ENCODE measurements at regions not wholly inside any gene's neighbourhood (a gene's known extent, or its start where the extent isn't known, plus 50 kb on each side); places are given as distances from the start of the nearest gene placed in this dataset.
"Not testable (repeated sequence)": the region's sequence is repeated elsewhere in the genome, so short reads cannot be mapped to it uniquely, and the experiment has no call there.

- no peak for DNase-seq
- intact Hi-C loops (cut with DNase I) = no loop called here
These were observed 229.8 kb upstream of the TEX13C start for GRCh38 chrX:125089761-125090445.

- intact Hi-C loops (cut with DNase I) = no loop called here
- no peak for DNase-seq
These were observed 225.8 kb upstream of the TEX13C start for GRCh38 chrX:125093852-125094251.

DNA sequence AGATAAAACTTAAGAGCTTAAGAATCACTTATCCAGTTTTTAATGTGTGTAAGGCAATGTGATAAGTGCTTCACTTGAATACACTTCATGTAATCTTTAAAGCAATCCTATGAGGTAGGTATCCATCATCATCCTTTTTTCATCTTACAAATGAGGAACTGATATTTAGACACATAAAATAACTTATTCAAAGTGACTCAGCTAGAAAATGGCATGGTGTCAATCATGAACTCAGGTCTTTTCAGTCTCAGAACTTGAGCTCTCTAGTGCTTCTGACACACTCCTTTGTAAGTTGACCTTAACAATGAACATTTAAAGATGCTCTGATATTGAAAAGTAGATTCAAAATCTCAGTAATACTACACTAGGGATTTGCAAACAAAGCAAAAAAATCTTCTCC, 224.8 kb upstream of the TEX13C start:
- intact Hi-C loops (cut with DNase I) = no loop called here
- no peak for DNase-seq

GRCh38 chrX:125096469-125096868, 223.2 kb upstream of the TEX13C start:
- DNase-seq = no peak
- intact Hi-C loops (cut with DNase I) = no loop called here

DNA sequence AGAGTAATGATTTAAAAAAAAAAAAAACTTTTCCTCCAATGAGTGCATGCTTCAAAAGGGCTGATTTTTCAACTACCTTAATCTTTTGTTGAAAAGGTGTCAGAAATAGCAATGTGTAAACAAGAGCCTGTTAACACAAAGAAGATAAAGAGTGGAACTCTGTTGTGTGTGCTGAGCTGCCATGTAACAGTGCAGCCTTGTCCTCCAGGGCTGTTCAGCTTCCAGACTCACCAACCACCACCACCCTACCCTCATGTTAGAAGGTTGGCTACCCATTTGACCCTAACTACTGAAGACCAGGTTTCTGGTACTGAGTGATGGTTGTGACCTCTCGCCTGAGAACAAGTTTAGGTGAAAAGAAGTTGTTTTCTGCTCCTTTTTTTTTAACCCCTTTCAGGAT, 222.8 kb upstream of the TEX13C start:
- intact Hi-C loops (cut with DNase I) = no loop called here
- DNase-seq = no peak

- DNase-seq = no peak
- intact Hi-C loops (cut with DNase I) = no loop called here
These were observed 217.5 kb upstream of the TEX13C start for GRCh38 chrX:125101971-125102755.

DNA sequence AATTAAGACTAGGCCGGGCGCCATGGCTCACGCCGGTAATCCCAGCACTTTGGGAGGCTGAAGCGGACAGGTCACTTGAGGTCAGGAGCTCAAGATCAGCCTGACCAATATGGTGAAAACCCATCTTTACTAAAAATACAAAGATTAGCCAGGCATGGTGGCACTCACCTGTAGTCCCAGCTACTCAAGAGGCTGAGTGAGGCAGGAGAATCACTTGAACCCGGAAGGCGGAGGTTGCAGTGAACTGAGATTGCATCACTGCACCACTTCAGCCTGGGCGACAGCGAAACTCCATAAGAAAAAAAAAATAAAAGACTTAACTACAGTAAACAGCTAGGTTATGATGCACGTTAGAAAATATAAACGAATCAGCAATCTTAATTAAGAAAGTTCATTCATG, 216.0 kb upstream of the TEX13C start:
- peak in 1 of 10 donors; percentile 37 for DNase-seq
- intact Hi-C loops (cut with DNase I) = no loop called here

DNA sequence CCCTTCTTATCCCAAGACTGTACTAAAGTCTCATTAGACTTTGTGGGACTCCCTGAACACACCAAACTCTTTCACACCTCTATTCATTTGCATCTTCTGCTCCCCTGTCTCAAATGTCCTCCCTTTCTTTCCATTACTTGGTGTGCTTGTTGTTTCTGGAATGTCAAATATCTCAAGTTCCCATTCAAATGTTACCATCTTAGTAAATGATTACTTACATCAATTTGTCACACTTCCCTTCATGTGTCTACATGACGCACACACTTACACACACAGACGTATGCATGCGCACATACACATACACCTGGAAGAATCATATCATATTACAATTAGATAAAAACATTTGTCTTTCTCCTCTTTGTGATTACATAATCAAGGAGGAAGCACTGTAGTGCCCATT, 210.8 kb upstream of the TEX13C start:
- DNase-seq = no peak
- intact Hi-C loops (cut with DNase I) = no loop called here

GRCh38 chrX:125131164-125131563, 188.5 kb upstream of the TEX13C start:
- intact Hi-C loops (cut with DNase I) = no loop called here
- DNase-seq = no peak

GRCh38 chrX:125132274-125132673, 187.4 kb upstream of the TEX13C start:
- DNase-seq = no peak
- intact Hi-C loops (cut with DNase I) = no loop called here

- intact Hi-C loops (cut with DNase I) = no loop called here
- no peak for DNase-seq
These were observed 182.2 kb upstream of the TEX13C start for GRCh38 chrX:125137521-125137920.

- intact Hi-C loops (cut with DNase I) = no loop called here
- no peak for DNase-seq
These were observed 169.4 kb upstream of the TEX13C start for GRCh38 chrX:125150231-125150630.

- intact Hi-C loops (cut with DNase I) = no loop called here
- no peak for DNase-seq
These were observed 168.5 kb upstream of the TEX13C start for GRCh38 chrX:125151146-125151545.

- intact Hi-C loops (cut with DNase I) = no loop called here
- DNase-seq = no peak
These were observed 167.7 kb upstream of the TEX13C start for GRCh38 chrX:125152011-125152410.

DNA sequence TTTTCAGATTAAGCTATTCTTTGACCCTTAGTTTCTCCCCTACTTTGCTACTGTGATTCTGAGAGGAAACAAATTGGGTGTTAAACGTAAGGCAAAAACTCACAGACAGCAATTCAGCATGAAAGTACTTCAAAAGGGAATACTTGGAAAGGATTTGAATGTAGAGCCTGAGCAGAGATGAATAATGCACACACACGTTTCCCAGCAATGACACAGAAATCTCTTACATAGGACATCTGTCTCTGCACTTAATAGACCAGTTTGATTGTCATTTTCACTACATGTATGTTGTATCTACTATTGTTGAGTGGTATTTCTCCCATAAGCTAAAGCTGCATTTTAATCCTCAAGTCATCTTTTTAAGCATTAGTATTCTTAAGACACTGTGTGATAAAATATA, 166.1 kb upstream of the TEX13C start:
- intact Hi-C loops (cut with DNase I) = no loop called here
- no peak for DNase-seq

DNA sequence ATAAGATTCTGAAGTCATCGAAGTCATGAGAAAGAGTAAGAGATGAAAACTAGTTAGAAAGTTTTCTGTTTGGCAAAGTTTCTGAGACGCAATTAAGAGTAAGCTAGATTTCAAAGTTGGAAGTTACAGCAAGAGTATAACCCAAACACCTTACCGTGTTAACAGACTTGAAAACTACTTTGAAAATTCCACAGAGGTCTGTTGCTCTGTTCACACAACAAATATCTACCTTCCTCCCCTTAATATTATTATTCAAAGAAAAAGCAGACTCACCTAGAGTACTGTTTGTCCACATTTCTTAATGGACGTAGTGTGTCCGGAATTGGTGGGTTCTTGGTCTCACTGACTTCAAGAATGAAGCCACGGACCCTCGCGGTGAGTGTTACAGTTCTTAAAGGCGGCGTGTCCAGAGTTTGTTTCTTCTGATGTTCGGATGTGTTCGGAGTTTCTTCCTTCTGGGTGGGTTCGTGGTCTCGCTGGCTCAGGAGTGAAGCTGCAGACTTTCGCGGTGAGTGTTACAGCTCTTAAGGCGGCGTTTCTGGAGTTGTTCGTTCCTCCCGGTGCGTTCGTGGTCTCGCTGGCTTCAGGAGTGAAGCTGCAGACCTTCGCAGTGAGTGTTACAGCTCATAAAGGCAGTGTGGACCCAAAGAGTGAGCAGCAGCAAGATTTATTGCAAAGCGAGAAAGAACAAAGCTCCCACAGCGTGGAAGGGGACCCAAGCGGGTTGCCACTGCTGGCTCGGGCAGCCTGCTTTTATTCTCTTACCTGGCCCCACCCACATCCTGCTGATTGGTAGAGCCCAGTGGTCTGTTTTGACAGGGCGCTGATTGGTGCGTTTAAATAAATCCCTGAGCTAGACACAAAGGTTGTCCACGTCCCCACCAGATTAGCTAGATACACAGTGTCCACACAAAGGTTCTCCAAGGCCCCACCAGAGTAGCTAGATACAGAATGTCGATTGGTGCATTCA, 165.1 kb upstream of the TEX13C start:
- intact Hi-C loops (cut with DNase I); DNase-seq: not testable (repeated sequence)

DNA sequence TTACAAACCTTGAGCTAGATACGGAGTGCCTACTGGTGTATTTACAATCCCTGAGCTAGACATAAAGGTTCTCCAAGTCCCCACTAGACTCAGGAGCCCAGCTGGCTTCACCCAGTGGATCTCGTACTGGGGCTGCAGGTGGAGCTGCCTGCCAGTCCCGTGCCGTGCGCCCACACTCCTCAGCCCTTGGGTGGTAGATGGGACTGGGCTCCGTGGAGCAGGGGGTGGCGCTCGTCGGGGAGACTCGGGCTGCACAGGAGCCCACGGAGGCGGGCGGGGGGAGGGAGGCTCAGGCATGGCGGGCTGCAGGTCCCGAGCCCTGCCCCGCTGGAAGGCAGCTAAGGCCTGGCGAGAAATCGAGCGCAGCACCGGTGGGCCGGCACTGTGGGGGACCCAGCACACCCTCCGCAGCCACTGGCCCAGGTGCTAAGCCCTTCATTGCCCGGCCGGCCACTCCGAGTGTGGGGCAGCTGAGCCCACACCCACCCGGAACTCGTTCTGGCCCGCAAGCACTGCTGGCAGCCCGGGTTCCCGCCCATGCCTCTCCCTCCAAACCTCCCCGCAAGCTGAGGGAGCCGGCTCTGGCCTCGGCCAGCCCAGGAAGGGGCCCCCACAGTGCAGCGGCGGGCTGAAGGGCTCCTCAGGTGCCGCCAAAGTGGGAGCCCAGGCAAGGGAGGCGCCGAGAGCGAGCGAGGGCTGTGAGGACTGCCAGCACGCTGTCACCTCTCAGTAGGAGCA, 164.2 kb upstream of the TEX13C start:
- DNase-seq = peak in 3 of 10 donors; percentile 59 to 64 (median 61)
- intact Hi-C loops (cut with DNase I) = not testable (repeated sequence)

DNA sequence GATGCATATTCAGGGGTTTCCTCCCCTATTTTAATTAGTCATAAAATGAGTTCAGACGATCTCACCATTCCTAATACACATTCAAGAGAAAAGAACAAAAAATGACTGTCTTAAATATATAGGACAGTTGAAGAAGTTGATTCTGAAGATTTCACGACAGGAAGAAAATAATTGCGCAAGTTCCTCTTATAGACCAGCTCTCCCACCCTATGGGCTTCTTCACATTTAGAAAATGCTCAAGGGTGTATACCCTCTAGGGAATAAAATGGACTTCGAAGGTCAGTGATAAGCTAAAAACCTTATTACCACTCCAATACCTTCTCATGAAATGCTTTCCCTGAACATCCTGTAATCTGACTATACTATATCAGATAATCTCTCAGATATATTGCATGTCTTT, 149.2 kb upstream of the TEX13C start:
- no peak for DNase-seq
- intact Hi-C loops (cut with DNase I) = no loop called here

- intact Hi-C loops (cut with DNase I) = no loop called here
These were observed 147.1 kb upstream of the TEX13C start for GRCh38 chrX:125172531-125172930.

GRCh38 chrX:125175991-125176584, 143.6 kb upstream of the TEX13C start:
- intact Hi-C loops (cut with DNase I) = no loop called here
- no peak for DNase-seq

More at GRCh38 chrX:125172531-125172930, 147.1 kb upstream of the TEX13C start:
- no peak for DNase-seq

Data from posterior cingulate gyrus (tissue), 11 donors.